ENCODE measurements at regions not wholly inside any gene's neighbourhood (a gene's known extent, or its start where the extent isn't known, plus 50 kb on each side); places are given as distances from the start of the nearest gene placed in this dataset.
"Not testable (repeated sequence)": the region's sequence is repeated elsewhere in the genome, so short reads cannot be mapped to it uniquely, and the experiment has no call there.

- no peak for DNase-seq (ENCODE audit: low read depth in 4 of 4, low spot score in 3 of 4)
Observed at GRCh38 chrX:10944136-10944885, 166.8 kb upstream of the HCCS start.

- DNase-seq (ENCODE audit: low read depth in 4 of 4, low spot score in 3 of 4): no peak
Observed at GRCh38 chrX:10945498-10945897, 165.6 kb upstream of the HCCS start.

GRCh38 chrX:10949541-10949940 is 161.6 kb upstream of the HCCS start:
- no peak for DNase-seq (ENCODE audit: low read depth in 4 of 4, low spot score in 3 of 4)

GRCh38 chrX:10952619-10953018 is 158.5 kb upstream of the HCCS start:
- DNase-seq (ENCODE audit: low read depth in 4 of 4, low spot score in 3 of 4): no peak

- DNase-seq (ENCODE audit: low read depth in 4 of 4, low spot score in 3 of 4): no peak
Observed at GRCh38 chrX:10965174-10965798, 145.8 kb upstream of the HCCS start.

GRCh38 chrX:10966057-10966456 is 145.1 kb upstream of the HCCS start:
- no peak for DNase-seq (ENCODE audit: low read depth in 4 of 4, low spot score in 3 of 4)

- no peak for DNase-seq (ENCODE audit: low read depth in 4 of 4, low spot score in 3 of 4)
Observed at GRCh38 chrX:10971176-10971575, 140.0 kb upstream of the HCCS start.

- DNase-seq (ENCODE audit: low read depth in 4 of 4, low spot score in 3 of 4): no peak
Observed at GRCh38 chrX:10971759-10972158, 139.4 kb upstream of the HCCS start.

- DNase-seq (ENCODE audit: low read depth in 4 of 4, low spot score in 3 of 4): no peak
Observed at GRCh38 chrX:10972706-10973105, 138.4 kb upstream of the HCCS start.

- DNase-seq (ENCODE audit: low read depth in 4 of 4, low spot score in 3 of 4): no peak
Observed at GRCh38 chrX:10974920-10975319, 136.2 kb upstream of the HCCS start.

GRCh38 chrX:10979956-10980355 is 131.2 kb upstream of the HCCS start:
- DNase-seq (ENCODE audit: low read depth in 4 of 4, low spot score in 3 of 4): no peak

- DNase-seq (ENCODE audit: low read depth in 4 of 4, low spot score in 3 of 4): no peak
Observed at GRCh38 chrX:10981506-10981905, 129.6 kb upstream of the HCCS start.

- DNase-seq (ENCODE audit: low read depth in 4 of 4, low spot score in 3 of 4): no peak
Observed at GRCh38 chrX:10983526-10983925, 127.6 kb upstream of the HCCS start.

- DNase-seq (ENCODE audit: low read depth in 4 of 4, low spot score in 3 of 4): no peak
Observed at GRCh38 chrX:10984213-10984612, 126.9 kb upstream of the HCCS start.

- DNase-seq (ENCODE audit: low read depth in 4 of 4, low spot score in 3 of 4): no peak
Observed at GRCh38 chrX:10986616-10987015, 124.5 kb upstream of the HCCS start.

GRCh38 chrX:10988653-10989052 is 122.5 kb upstream of the HCCS start:
- DNase-seq (ENCODE audit: low read depth in 4 of 4, low spot score in 3 of 4): no peak

GRCh38 chrX:10989386-10989785 is 121.7 kb upstream of the HCCS start:
- no peak for DNase-seq (ENCODE audit: low read depth in 4 of 4, low spot score in 3 of 4)

GRCh38 chrX:10990418-10990817 is 120.7 kb upstream of the HCCS start:
- DNase-seq (ENCODE audit: low read depth in 4 of 4, low spot score in 3 of 4): no peak

- DNase-seq (ENCODE audit: low read depth in 4 of 4, low spot score in 3 of 4): no peak
Observed at GRCh38 chrX:10990976-10991375, 120.2 kb upstream of the HCCS start.

GRCh38 chrX:10992110-10992509 is 119.0 kb upstream of the HCCS start:
- DNase-seq (ENCODE audit: low read depth in 4 of 4, low spot score in 3 of 4): no peak

GRCh38 chrX:11007076-11007475 is 104.1 kb upstream of the HCCS start:
- DNase-seq (ENCODE audit: low read depth in 4 of 4, low spot score in 3 of 4): not testable (repeated sequence)

- no peak for DNase-seq (ENCODE audit: low read depth in 4 of 4, low spot score in 3 of 4)
Observed at GRCh38 chrX:11010476-11010875, 100.7 kb upstream of the HCCS start.
